GM13976 (cell line): ENCODE measurements at regions not wholly inside any gene's neighbourhood (a gene's known extent, or its start where the extent isn't known, plus 50 kb on each side); places are given as distances from the start of the nearest gene placed in this dataset.

ENCODE experiments used
- DNase-seq: peaks from one replicate; pipeline ENCODE4 v3.0.0; 2012; ENCODE audit warnings: low spot score
- in situ Hi-C: fragments of 300-500 bp; cut with MboI; formaldehyde crosslinking; loops from one replicate; pipeline ENCODE4 v1.12.0; 2022; ENCODE audit warnings: low sequenced_read_pairs, mixed read lengths, inconsistent platforms; ENCODE audit not compliant: unreplicated experiment
- TF ChIP-seq, protein P1 (sequence below): IDR thresholded peaks from 2 replicates; pipeline ENCODE4 v1.5.1; 2012; ENCODE audit warnings: borderline replicate concordance, mild to moderate bottlenecking; ENCODE audit not compliant: insufficient read depth; ENCODE audit errors: extremely low read depth, missing control alignments, control extremely low read depth

DNA sequence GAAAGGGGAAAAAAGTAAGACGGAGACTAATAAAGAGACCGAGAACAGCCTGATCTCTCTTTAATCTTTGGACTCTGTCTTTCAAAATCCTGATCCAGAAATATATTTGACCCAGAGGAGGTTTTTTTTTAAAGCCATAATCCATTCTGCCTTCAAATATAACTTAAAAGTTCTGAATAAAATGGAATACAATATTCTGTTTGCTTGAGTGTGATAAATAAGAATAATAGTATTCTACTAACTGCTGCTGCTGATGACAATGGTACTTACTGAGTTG, 1196.0 kb downstream of the GALC start:
- DNase-seq, result no peak
- TF ChIP-seq, protein P1, sequence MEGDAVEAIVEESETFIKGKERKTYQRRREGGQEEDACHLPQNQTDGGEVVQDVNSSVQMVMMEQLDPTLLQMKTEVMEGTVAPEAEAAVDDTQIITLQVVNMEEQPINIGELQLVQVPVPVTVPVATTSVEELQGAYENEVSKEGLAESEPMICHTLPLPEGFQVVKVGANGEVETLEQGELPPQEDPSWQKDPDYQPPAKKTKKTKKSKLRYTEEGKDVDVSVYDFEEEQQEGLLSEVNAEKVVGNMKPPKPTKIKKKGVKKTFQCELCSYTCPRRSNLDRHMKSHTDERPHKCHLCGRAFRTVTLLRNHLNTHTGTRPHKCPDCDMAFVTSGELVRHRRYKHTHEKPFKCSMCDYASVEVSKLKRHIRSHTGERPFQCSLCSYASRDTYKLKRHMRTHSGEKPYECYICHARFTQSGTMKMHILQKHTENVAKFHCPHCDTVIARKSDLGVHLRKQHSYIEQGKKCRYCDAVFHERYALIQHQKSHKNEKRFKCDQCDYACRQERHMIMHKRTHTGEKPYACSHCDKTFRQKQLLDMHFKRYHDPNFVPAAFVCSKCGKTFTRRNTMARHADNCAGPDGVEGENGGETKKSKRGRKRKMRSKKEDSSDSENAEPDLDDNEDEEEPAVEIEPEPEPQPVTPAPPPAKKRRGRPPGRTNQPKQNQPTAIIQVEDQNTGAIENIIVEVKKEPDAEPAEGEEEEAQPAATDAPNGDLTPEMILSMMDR, result no peak
- in situ Hi-C loops, result no loop called here

DNA sequence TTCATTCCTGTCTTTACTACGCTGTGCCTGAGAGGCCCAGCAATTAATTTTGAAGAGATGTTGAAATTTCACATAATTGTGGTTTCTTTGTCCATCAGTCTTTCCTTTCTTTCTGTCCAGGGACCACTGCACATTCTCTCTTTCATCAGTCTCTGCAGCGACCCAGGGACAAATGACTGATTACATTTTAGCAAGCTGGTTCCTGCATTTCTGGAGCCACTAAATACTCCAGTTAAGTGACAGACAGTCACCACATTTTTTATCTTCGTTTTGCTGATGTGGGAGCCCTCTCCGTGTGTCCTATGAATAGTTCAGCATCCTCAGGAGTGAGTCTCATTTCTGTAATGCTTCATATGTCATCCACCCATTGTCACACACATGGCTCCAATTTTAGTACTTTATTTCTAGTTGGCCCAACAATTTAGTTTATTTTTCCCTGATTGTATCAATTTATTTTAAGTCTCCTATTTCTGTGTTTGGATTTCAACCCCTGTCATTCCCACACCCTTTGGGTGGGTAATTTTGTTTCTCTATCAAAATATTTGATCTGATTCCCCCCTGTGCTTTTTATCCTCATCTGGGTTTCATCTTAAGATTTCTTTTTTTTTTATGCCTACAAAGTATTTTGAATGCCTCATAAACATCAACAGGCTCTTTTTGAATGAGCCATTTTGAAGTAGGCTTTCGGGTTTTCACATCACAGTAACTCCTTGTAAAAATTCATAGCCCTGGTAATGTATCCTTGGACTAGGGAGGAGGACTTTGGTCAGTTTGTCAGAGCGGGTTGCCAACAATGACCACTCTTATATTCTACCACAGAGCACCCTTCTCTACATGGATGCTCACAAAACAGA, 1196.5 kb downstream of the GALC start:
- no peak for DNase-seq
- TF ChIP-seq, protein P1, result no peak
- in situ Hi-C loops, result no loop called here

DNA sequence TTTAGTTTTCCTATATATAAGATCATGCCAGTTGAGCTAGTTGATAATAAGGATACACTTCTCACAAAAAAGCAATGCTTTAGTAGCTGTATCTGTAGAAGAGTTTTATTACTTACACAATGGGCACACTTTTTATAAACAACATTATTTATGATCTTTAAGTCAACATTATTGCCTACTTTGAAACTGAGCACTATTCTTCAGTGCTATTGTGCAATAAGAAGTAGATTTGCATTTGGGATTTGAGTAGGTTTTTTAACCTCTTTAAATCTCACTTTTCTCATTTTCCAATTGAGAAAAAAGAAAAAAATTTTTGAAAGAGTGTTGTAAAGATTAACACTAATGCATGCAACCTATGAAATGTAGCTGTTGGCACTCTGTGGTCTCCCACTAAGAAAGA, 1198.3 kb downstream of the GALC start:
- no peak for DNase-seq
- TF ChIP-seq, protein P1, result no peak
- in situ Hi-C loops, result no loop called here

DNA sequence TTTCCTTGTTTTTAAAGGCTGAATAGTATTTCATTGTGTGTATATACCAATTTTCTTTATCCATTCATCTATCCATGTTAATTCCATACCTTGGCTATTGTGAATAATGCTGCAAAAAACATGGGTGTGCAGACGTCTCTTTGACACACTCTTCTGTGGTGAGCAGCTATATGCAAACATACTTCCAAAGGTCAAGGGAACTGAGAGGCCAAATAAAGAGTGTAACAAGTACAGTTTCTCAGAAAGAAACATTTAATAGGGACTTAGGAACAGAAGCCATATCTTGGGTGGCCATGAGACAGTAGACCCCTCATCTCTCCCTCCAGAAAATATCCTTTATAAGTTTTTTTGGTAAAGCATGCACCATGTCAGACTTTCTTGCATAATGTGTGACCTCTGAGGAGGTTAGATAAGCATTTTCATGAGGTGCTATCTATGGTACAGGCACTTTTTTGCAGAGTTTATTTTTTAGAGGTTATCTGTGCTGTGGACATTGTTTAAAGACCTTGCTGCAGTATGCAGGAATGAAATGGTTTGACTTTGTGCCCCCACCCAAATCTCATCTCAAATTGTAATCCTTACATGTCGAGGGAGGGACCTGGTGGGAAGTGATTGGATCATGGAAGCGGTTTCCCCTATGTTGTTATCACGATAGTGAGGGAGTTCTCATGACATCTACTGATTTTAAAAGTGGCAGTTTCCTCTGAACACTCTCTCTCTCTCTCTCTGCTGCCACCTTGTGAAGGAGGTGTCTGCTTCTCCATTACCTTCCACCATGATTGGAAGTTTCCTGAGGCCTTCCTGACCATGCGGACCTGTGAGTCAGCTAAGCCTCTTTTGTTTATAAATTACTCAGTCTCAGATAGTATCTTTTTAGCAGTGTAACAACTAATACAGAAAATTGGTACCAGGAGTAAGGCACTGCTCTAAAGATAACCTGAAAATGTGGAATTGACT, 1202.3 kb downstream of the GALC start:
- TF ChIP-seq, protein P1, result no peak
- DNase-seq, result no peak
- in situ Hi-C loops, result no loop called here

- TF ChIP-seq, protein P1, result no peak
Observed at GRCh38 chr14:86788224-86788623, 1204.8 kb downstream of the GALC start.

DNA sequence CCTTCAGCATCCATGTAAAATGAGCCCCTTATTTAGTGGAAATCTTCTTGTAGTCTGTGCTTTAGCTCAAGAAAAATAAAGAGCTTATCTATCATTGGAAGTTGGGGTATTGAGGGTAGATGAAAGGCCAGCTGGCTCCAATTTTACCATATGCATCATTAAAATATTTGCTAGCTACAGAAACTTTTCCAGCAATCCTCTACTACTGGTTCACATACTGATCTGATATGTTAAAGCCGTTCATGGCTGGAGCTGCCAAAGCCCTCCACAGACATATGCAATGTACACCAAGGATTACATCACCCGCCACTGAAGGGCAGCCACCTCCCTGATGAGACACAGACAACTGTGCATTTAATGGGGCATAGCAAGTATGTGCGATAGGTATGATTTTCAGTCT, 1205.3 kb downstream of the GALC start:
- in situ Hi-C loops, result no loop called here
- TF ChIP-seq, protein P1, result no peak
- no peak for DNase-seq

More at GRCh38 chr14:86788224-86788623, 1204.8 kb downstream of the GALC start:
- DNase-seq, result no peak
- in situ Hi-C loops, result no loop called here
